ENCODE measurements at regions not wholly inside any gene's neighbourhood (a gene's known extent, or its start where the extent isn't known, plus 50 kb on each side); places are given as distances from the start of the nearest gene placed in this dataset.

DNA sequence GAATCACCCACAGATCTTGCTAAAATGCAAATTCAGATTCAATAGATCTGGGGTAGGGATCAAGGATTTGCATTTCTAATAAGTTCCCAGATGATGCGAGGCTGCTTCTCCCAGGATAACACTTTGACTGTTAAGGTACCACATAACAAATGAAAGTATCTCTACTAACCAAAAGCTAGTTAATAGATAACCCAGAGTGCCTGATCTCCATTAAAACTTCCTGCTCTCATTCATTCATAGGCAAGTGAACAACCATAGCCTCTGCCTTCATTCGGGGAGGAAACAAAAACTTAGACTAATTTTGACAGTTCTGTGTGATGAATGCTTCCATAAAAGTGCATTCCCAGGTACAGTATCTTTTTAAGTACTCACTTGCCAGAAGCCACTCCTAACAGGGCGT is 265.6 kb upstream of the BTBD3 start:
- no peak for DNase-seq

DNA sequence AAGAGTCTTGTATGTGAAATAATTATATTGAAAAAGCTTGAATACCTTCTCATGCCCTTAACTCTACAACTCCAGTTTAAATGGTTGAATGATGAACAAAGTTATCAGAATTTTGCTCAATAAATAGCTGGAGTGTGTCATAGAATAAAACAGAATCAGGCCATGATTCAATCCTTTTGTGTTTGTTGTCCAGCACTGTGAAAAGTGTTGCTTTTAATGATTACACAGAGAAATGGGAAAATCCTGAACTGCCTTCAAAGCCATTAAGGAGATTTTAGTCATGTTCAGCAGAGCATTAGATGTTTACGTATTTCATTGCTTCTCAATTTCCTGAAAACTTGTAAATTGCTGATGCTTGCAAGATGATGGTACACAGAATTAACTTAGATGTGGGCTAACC is 262.9 kb upstream of the BTBD3 start:
- no peak for DNase-seq

DNA sequence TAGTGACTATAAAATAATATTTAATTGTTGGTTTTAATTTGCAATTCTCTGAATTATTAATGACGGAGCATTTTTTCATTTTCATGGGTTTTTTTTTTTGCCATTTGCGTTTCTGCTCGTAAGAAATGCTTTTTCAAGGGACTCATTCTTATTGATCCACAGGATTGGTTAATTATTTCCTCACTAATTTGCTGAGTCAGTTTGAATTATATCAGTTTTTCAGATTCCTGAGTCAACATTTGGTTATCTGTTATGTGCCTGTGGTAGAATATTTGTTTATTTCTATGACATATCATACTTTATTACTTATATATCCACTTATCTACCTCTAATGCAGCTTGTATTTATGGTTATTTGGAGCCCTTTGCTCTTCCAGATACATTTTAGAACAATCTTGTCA is 257.0 kb upstream of the BTBD3 start:
- DNase-seq: no peak

DNA sequence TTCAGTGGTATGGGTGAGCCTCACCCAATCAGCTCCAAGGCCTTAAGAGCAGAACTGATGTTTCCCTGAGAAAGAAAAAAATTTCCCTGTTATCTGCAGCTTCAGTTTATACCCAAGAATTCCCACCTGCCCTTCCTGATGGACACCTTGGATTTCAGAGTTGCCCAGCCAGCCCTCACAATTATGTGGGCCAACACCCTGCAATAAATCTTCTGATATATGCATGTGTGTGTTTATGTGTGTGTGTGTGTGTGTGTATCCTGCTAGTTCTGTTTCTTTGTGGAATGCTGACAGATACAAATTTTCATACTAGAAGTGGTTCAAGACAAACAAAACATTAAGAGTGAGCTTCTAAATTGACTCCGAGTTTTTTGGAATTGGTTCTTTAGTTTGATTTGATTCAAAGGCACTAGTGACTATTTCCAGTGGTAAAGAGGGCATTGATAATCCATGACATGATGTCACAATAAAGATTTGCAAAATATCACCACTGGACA is 246.6 kb upstream of the BTBD3 start:
- DNase-seq: no peak

DNA sequence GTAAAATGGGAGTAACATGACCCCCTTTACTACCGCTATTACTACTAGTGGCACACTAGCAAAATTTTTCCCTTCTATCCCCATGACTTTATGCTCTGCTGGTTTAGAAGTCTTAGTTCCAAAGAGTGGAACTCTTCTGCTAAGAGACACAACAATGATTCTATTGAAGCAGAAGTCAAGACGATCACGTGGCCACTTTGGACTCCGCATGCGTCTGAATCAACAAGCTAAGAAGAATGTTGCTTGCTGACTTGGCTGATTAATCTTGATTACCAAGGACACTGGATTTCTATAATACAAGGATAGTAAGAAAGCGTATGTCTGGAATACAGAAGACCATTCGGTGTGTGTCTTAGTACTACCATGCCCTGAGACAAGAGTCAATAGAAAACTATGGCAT is 244.7 kb upstream of the BTBD3 start:
- no peak for DNase-seq

DNA sequence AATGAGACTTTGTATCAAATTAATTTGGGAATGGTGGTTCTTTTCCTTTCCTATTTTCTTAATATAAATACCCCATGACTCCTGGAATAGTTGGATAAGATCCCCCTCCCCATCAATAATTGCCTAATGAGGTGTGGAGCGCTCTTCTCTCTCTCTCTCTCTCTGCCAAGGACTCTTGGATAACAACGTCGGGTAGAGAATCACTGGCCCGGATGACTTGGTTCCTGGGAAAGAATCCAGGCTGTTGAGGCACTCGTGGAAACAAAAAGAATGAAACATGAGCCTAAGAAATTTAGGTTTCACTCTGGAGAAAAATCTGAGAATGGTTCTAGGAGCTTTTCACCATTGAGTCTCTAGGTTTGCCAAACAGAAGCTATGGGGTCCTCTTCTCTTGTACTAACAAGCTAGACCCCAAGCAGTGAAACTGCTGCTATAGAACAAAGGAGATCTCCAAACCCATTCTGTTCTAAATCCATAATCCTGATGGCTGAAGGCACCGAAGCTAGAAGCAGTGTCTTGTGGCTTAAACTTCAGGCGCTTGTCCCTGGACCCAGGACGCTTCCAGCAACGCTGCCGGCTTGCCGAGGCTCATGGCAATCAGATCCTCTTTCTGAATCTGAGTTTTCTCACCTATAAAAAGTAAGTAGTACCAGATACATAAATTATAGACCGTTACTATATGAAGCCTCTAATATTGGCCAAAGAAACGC is 241.6 kb upstream of the BTBD3 start:
- no peak for DNase-seq

DNA sequence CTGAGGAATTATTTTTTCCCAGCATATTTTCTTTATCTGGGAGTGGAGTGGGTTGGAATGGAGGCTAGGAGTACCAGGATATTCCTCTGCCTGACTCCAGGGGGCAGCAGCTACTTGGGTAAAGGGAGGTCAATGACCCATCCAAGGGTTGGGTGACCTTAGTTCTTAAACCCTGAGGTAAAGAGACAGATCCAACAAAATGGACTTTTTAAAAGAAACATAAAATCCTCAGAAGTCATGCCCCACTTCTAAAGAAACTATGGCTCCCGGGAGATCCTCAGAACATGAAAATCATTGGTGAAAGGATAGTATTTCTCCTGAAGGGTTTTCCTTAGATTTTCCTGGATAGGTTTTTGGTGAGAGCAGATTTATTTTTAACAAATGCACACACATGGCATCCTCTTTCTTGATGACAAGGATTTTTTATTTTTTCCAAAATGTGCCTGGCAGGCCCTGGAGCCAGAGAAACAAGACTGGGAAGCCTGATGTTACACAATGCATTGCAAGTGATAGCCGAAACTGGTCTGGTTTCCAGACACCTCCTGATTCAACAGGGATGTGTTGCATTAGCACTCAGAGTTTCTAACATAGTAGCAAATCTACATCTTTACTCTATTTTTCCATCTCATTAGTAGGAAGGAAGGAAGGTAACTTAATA is 240.9 kb upstream of the BTBD3 start:
- peak; percentile 20 to 26 for DNase-seq

DNA sequence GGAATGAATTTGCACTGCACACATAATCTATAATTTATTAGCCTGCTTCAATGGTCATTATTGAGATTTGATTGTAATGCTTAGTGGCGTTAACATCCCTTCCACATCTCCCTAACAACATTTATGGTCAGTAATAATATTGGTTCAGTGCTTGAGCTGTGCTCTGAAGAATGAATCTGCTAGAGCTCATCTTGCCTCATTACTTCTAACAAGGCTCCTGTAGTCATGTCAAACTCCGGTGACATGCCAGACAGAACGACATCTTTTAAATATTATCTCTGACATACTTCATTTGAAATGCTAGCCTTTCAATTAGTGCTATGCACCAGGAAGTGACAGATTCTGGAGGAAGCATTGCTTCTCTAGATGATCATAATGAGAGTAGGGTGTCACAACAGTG is 240.3 kb upstream of the BTBD3 start:
- DNase-seq: no peak

DNA sequence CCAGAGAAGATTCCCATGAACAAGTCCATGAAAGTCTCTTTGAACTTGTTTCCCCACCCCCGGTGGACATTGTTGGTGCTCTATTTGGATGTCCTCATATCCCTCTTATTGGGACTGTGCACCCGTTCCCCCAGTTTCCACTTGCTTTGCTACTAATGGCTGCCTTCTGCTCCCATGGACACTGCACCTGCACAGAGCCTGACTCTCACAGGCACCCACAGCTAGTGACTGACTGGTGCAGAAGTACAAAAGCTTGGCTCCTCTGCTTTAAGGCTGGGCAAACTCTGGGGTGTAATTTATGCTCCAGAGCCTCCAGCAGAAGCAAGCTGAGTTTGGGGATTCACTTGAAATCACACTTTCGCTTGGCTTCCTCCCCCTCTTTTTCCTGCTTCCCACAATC is 239.9 kb upstream of the BTBD3 start:
- no peak for DNase-seq

DNA sequence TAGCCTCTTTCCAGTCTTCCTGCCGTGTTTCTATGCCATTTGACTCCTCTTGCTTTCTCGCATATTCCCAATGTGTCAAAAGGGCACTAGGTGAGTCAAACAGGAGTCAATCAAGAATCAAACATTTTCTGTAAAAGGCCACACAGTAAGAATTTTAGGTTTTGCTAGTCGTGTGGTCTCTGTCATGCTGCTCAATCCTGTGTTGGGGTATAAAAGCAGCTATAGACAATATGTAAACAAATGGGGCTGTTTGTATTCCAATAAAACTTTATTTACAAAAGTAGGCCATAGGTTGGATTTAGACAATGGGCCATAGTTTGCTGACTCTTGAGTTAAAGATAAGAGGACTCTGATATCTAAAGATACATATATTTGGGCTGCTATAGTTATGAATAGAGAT is 235.4 kb upstream of the BTBD3 start:
- DNase-seq: no peak

DNA sequence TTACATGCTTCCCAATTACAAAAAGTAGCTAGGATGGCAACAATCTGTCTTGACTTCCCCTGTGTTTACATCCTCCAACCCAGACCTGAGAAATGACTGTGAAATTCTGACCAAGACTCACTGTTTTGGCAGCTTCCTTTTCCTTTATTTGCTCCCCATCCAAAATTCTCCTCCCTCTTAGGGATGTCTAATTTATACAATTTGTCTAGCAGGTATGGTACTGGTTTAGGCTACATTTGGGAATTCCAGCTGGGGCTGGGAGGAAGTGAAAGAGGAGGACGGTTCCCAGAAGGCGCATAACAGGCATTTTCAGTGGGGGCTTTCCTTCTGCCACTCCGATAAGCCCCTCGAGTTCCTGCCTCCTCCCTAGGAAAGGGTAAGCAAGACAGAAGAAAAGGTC is 231.5 kb upstream of the BTBD3 start:
- DNase-seq: no peak

DNA sequence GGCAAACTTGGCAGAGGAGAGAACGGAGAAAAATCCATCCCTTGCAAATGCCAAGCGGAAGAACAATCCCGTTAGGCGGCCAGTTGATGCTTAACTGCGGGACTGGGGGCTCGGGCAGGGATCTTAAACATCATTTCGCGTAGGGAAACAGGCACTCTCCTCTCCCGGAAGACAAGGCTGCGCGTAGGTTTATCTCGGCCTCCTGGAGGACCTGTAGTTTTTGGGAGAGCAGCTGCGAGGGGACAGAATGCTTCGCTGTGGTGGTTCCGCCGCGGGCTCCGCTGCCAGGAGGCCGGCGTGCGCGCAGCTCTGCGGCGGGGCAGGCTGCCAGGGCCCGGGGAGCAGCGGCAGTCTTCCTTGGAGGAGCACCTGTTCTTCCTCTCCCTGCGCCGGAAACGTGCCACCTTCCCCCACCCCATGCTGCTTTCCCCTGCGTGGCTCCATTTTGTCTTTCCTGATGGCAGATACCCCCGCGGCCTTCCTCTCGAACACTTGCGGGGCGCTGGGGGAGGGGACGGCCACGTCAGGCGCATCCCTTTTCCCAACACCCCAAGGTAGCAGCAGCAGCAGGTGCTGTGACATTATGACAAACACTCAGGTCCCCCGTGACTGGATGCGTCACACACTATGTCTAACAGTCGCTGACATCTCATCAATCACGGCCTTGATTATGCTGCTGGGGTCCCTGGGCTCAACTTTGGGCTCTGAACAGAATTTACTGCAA is 230.7 kb upstream of the BTBD3 start:
- DNase-seq: peak; percentile 77 to 86

DNA sequence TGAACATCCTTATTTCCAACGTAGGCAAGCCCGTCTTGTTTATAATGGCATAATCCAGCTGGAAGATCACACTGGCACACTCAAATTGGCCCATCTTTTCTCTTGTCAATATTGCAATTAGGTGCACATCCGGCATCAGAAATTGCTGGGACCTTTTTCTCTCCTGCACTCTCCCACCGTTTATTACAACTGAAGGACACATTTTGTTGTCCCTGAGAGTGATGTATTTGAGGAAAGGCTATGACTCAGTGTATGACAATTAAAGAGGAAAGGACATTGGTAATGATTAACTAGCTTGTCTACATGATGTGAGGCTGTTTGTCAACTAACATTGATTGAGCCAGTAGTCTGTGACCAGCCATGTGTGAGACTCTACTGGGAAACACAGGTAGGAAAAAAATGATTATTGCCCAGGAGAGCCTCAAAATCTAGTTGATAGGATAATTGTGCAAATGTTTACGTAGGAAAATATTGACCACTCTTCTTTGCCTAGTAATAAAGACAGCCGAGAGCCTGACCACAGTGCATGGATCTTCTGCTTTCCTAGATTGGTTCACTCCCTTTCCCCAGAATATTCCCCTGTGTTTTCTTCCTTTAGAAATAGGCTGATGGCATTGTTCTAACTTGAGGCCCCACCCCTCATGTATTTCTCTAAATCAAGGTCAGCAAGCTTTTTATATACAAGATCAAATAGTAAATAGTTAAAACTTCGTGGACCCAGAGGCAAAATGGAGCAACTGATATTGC is 230.0 kb upstream of the BTBD3 start:
- DNase-seq: peak; percentile 42 to 83

DNA sequence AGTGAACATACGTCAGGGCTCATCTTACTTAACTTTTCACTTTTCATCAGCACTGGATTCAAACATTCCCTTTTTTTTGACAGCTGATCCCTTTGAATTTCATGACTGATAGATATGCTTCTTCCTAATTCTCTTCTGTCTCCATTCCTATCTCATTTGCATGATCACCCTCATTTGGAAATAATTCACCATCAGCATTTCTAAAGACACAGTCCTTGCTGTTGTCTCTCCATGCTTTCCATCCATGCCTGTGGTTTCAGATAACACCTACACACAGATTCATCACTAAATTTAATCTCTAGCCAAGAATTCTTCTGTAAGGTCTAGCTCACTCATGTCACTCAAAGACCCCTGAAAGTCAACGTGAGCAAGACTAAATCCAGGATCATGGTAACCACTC is 228.4 kb upstream of the BTBD3 start:
- DNase-seq: no peak

DNA sequence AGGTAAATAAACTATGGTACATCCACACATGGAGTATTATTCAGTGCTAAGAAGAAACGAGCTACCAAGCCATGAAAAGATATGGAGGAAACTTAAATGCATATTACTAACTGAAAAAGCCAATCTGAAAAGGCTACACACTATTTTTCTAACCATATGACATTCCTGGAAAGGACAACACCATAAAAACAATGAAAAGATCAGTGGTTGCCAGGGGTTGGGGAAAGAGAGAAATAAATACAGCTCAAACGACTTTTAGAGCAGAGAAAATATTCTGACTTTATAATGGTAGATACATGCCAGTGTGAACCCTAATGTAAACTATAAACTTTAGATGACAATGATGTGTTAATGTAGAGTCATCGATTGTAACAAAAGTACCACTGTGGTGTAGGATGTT is 225.9 kb upstream of the BTBD3 start:
- DNase-seq: no peak

DNA sequence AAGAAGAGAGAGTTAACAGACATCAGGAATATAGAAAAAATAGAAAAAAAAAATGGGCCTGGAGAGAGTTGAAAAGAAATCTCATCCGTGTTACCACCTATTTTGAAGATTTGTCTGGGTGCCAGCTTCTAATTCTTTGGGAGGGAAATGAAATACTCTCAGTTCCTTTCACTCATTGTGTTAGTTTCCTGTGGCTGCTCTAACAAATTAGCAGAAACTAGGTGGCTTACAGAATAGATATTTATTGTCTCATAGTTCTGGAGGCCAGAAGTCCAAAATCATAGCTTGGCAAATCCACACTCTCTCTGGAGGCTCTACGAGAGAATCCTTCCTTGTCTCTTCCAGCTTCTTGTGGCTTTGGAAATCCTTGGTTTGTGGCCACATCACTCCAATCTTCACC is 225.1 kb upstream of the BTBD3 start:
- DNase-seq: no peak

DNA sequence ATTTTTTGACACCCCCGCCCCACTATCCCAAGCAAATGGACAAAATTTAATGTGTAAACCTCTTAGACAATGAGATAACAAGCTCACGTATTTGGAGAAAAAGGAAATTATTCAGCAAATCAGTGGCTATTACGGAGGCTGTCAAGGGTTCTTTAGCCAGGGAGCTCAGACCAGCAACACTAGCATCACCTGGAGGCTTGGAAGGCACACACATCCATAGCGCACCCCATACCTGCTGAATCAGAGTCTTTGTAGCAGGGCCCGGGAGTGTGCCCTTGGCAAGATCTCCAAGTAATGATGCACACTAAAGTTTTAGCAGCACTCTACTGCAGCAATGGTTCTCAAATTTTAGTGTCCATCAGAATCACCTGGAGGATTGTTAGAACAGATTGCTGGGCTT is 223.2 kb upstream of the BTBD3 start:
- no peak for DNase-seq

DNA sequence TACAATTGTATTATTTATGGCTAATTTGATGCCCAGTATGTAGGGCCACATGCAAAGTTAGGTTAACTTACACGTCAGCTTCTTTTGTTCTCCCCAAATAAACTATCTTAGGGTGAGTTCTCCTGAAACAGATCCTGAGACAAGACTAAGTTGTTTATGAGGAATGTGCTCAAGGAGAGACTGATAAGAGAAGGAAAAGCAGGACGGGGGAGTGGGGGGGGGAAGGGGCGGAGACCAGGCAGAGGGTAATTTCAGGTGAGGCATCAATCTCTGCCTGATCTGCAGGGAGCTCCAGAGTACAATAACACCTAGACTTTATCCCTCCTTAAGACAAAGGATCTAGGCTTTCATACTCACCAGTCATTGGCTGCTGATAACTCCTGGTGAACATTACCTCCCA is 220.6 kb upstream of the BTBD3 start:
- DNase-seq: no peak

DNA sequence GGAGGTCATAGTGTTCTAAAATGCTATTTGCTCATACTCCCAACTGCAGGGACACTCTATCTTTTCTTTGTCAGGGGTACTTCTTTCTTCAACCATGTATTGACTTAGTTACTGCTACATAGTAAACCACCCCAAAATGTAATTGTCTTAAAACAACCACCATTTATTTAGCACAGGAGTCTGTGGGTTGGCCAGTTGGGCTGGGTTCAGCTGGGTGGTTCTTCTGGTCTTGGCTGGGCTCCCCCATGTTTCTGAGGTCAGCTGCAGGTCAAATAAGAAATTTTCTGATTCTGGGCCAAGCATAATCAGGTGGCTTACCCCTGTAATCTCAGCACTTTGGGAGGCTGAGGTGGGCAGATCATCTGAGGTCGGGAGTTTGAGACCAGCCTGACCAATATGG is 220.0 kb upstream of the BTBD3 start:
- DNase-seq: no peak

DNA sequence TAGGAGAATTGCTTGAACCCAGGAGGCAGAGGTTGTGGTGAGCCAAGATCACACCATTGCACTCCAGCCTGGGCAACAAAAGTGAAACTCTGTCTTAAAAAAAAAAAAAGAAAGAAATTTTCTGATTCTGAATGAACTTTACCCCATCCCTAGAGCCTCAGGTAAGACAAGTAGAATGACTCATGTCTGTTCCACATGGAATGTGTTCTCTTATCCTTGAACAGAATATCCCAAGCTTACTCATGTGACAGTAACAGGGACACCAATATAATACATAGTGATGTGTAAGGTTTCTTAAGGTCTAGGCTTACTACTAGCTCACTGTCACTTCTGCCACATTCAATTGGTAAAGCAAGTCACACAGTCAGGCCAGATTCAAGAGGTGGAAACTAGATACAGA is 219.6 kb upstream of the BTBD3 start:
- DNase-seq: no peak

DNA sequence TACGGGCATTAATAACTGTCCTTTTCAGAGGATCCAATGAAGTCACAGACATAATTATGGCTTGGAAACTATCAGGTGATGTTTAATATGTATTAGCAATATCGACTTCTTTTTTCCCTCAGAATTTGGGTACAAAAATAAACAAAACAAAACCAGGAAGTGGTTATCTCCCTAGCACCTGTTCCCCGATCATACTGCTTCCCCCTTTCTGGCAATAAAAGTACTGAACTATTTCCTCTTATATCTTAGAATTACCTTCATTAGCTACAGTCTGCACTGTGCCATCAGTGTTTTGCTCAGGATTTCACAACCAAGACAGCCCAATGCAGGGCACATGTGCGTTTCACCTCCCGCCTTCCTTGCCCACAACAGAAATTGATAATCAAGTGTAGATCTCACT is 216.9 kb upstream of the BTBD3 start:
- DNase-seq: no peak

DNA sequence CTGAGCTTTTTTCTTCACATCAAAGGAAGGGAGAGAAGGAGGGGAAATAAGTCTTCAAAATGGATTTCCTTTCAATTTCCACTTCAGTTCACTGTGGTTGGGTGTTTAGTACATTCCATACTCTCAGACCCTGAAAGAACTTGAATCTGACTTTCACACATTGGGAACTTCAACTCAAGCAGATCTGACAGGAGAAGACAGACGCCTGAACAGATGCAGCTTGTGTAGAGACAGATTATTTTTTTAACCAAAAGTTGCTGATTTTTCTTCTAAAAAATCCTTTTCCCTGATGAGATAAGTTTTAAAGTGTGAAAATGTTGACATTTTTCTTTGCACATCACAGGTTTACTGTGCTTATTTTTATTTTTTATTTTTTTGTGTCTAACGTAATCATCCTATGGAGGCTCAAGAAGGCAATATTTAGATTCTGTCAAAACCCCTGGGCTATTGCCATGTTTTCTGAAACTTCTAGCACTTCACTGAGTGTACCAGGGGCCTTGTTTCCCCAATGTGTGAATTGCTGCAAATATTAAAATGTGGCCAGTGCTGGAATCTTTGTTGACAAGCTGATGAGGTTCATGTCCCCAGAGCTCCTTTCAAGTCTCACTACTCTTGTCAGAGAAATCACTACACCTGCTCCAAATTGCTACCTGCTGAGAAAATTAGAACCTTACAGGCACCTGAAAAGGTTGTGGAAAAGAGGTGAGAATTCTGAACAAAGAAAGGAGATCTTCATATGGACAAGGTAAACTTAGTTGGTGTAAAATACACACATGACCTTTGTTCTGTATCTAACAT is 214.8 kb upstream of the BTBD3 start:
- peak; percentile 24 to 79 for DNase-seq

DNA sequence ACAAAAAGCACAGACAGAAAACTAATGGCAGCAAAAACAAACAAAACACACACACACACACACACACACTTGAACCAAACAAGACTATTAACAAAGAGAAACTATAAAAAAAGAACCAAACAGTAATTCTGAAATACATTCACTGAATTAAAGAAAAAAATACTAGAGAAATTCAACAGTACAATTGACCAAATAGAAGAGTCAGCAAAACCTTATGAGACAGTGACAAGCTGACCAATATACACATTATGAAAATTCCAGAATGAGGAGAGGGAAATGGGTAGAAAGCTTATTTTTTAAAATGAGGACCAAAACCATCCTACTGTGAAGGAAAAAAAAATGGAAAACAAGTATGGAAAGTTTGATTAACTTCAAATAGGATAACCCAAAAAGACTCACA is 212.2 kb upstream of the BTBD3 start:
- no peak for DNase-seq
